T47D (cell line): ENCODE measurements at regions not wholly inside any gene's neighbourhood (a gene's known extent, or its start where the extent isn't known, plus 50 kb on each side); places are given as distances from the start of the nearest gene placed in this dataset.
A peak's percentile ranks its signal among the peaks of the same experiment; 100 is the strongest.
"Not testable (repeated sequence)": the region's sequence is repeated elsewhere in the genome, so short reads cannot be mapped to it uniquely, and the experiment has no call there.

Experiments
- DNase-seq, 2 experiments: peaks; one replicate each; pipeline versions ENCODE4 v3.0.0 to v3.0.0-alpha.2; 2011 to 2012; ENCODE audit warnings: low read depth in 1 of 2, low spot score in 1 of 2
- JUND ChIP-seq: IDR thresholded peaks from 2 replicates; pipeline ENCODE4 v1.6.1; 2012; ENCODE audit warnings: low read depth
- in situ Hi-C: cut with HindIII; loops from 2 replicates; pipeline ENCODE4 v1.10.0; 2016; ENCODE audit warnings: low sequenced_read_pairs, low pct_unique_long_range_greater_than_20kb

GRCh38 chrX:2576793-2577192 lies 76.0 kb upstream of the DHRSX start:
- no peak for TF ChIP-seq JUND
- no peak for DNase-seq
- in situ Hi-C loops, result no loop called here

GRCh38 chrX:2574271-2574670 lies 73.5 kb upstream of the DHRSX start:
- in situ Hi-C loops, result no loop called here
- no peak for DNase-seq

GRCh38 chrX:2572740-2573139 lies 72.0 kb upstream of the DHRSX start:
- in situ Hi-C loops, result no loop called here
- no peak for TF ChIP-seq JUND
- peak in 1 of 2 experiments; percentile 33 for DNase-seq

More at GRCh38 chrX:2574271-2574670, 73.5 kb upstream of the DHRSX start:
- TF ChIP-seq JUND, result no peak

- in situ Hi-C loops, result no loop called here
- TF ChIP-seq JUND, result no peak
- no peak for DNase-seq
These were observed 67.3 kb upstream of the DHRSX start for GRCh38 chrX:2568125-2568524.

- in situ Hi-C loops, result no loop called here
- DNase-seq, result no peak
These were observed 65.3 kb upstream of the DHRSX start for GRCh38 chrX:2566055-2566454.

GRCh38 chrX:2561456-2561855 lies 60.7 kb upstream of the DHRSX start:
- DNase-seq, result no peak
- in situ Hi-C loops, result no loop called here
- TF ChIP-seq JUND, result no peak

More at GRCh38 chrX:2566055-2566454, 65.3 kb upstream of the DHRSX start:
- TF ChIP-seq JUND, result no peak

GRCh38 chrX:2559124-2559523 lies 58.3 kb upstream of the DHRSX start:
- TF ChIP-seq JUND, result no peak
- in situ Hi-C loops, result no loop called here
- DNase-seq, result no peak

GRCh38 chrX:2554891-2555290 lies 54.1 kb upstream of the DHRSX start:
- no peak for TF ChIP-seq JUND
- DNase-seq, result no peak
- in situ Hi-C loops, result no loop called here

- in situ Hi-C loops, result not testable (repeated sequence)
These were observed 53.3 kb upstream of the DHRSX start for GRCh38 chrX:2554066-2554465.

GRCh38 chrX:2552621-2553201 lies 51.9 kb upstream of the DHRSX start:
- TF ChIP-seq JUND, result no peak
- DNase-seq, result no peak
- in situ Hi-C loops, result no loop called here

More at GRCh38 chrX:2554066-2554465, 53.3 kb upstream of the DHRSX start:
- DNase-seq, result not testable (repeated sequence)

- TF ChIP-seq JUND, result no peak
- no peak for DNase-seq
- in situ Hi-C loops, result no loop called here
These were observed 49.7 kb upstream of the DHRSX start for GRCh38 chrX:2550328-2551020.
